ENCODE measurements at regions not wholly inside any gene's neighbourhood (a gene's known extent, or its start where the extent isn't known, plus 50 kb on each side); places are given as distances from the start of the nearest gene placed in this dataset.

- no peak for DNase-seq (ENCODE audit: low spot score)
- H3K79me2 ChIP-seq (replicated peaks; ENCODE audit: insufficient read depth), result no peaks in the 10 kb centered on the region
Measured at GRCh38 chr2:29995241-29995640, 73.9 kb upstream of the ALK start.

More at GRCh38 chr2:29995241-29995640, 73.9 kb upstream of the ALK start:
- no peaks in the 10 kb centered on the region for H4K20me1 ChIP-seq (replicated peaks; ENCODE audit: insufficient read depth)
- no peaks in the 10 kb centered on the region for H3K9me2 ChIP-seq (ENCODE audit: insufficient read depth)
- no peaks in the 10 kb centered on the region for H3K27me3 ChIP-seq (ENCODE audit: insufficient read depth)
- TF ChIP-seq POLR2AphosphoS5 (IDR thresholded peaks at IDR 0.05; ENCODE audit: low read depth) (no peak), ZNF114 (CRISPR knock-in tag; IDR thresholded peaks at IDR 0.05) (no peak), JUNB (IDR thresholded peaks at IDR 0.05; ENCODE audit: unreplicated experiment) (no peak), ZNF331 (CRISPR knock-in tag; IDR thresholded peaks at IDR 0.05; ENCODE audit: low read depth) (no peak), CTCF (conservative IDR thresholded peaks at IDR 0.05; ENCODE audit: low read depth in 2 of 2) (no peak), NANOG (IDR thresholded peaks at IDR 0.05; ENCODE audit: borderline replicate concordance) (no peak), EZH2 (IDR thresholded peaks at IDR 0.05; ENCODE audit: low read depth, unreplicated experiment) (no peak), EZH2phosphoT487 (IDR thresholded peaks at IDR 0.05; ENCODE audit: unreplicated experiment) (no peak), STAT1 (IDR thresholded peaks at IDR 0.05; ENCODE audit: unreplicated experiment) (no peak), CREB1 (CRISPR knock-in tag; IDR thresholded peaks at IDR 0.05; ENCODE audit: low read depth) (no peak), REST (IDR thresholded peaks at IDR 0.05; ENCODE audit: unreplicated experiment) (no peak)
- TF ChIP-seq, protein P1, sequence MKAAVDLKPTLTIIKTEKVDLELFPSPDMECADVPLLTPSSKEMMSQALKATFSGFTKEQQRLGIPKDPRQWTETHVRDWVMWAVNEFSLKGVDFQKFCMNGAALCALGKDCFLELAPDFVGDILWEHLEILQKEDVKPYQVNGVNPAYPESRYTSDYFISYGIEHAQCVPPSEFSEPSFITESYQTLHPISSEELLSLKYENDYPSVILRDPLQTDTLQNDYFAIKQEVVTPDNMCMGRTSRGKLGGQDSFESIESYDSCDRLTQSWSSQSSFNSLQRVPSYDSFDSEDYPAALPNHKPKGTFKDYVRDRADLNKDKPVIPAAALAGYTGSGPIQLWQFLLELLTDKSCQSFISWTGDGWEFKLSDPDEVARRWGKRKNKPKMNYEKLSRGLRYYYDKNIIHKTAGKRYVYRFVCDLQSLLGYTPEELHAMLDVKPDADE (IDR thresholded peaks at IDR 0.05), result no peak
- TF ChIP-seq, protein P2, sequence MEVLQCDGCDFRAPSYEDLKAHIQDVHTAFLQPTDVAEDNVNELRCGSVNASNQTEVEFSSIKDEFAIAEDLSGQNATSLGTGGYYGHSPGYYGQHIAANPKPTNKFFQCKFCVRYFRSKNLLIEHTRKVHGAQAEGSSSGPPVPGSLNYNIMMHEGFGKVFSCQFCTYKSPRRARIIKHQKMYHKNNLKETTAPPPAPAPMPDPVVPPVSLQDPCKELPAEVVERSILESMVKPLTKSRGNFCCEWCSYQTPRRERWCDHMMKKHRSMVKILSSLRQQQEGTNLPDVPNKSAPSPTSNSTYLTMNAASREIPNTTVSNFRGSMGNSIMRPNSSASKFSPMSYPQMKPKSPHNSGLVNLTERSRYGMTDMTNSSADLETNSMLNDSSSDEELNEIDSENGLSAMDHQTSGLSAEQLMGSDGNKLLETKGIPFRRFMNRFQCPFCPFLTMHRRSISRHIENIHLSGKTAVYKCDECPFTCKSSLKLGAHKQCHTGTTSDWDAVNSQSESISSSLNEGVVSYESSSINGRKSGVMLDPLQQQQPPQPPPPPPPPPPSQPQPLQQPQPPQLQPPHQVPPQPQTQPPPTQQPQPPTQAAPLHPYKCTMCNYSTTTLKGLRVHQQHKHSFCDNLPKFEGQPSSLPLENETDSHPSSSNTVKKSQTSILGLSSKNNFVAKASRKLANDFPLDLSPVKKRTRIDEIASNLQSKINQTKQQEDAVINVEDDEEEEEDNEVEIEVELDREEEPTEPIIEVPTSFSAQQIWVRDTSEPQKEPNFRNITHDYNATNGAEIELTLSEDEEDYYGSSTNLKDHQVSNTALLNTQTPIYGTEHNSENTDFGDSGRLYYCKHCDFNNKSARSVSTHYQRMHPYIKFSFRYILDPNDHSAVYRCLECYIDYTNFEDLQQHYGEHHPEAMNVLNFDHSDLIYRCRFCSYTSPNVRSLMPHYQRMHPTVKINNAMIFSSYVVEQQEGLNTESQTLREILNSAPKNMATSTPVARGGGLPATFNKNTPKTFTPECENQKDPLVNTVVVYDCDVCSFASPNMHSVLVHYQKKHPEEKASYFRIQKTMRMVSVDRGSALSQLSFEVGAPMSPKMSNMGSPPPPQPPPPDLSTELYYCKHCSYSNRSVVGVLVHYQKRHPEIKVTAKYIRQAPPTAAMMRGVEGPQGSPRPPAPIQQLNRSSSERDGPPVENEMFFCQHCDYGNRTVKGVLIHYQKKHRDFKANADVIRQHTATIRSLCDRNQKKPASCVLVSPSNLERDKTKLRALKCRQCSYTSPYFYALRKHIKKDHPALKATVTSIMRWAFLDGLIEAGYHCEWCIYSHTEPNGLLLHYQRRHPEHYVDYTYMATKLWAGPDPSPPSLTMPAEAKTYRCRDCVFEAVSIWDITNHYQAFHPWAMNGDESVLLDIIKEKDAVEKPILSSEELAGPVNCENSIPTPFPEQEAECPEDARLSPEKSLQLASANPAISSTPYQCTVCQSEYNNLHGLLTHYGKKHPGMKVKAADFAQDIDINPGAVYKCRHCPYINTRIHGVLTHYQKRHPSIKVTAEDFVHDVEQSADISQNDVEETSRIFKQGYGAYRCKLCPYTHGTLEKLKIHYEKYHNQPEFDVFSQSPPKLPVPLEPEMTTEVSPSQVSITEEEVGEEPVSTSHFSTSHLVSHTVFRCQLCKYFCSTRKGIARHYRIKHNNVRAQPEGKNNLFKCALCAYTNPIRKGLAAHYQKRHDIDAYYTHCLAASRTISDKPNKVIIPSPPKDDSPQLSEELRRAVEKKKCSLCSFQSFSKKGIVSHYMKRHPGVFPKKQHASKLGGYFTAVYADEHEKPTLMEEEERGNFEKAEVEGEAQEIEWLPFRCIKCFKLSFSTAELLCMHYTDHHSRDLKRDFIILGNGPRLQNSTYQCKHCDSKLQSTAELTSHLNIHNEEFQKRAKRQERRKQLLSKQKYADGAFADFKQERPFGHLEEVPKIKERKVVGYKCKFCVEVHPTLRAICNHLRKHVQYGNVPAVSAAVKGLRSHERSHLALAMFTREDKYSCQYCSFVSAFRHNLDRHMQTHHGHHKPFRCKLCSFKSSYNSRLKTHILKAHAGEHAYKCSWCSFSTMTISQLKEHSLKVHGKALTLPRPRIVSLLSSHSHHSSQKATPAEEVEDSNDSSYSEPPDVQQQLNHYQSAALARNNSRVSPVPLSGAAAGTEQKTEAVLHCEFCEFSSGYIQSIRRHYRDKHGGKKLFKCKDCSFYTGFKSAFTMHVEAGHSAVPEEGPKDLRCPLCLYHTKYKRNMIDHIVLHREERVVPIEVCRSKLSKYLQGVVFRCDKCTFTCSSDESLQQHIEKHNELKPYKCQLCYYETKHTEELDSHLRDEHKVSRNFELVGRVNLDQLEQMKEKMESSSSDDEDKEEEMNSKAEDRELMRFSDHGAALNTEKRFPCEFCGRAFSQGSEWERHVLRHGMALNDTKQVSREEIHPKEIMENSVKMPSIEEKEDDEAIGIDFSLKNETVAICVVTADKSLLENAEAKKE (CRISPR knock-in tag; IDR thresholded peaks at IDR 0.05), result no peak
- no peak overlapping the region for H3K4me3 Mint-ChIP-seq
- no peaks in the 10 kb centered on the region for H3K36me3 ChIP-seq (ENCODE audit: insufficient read depth)
- no peak overlapping the region for H3K27ac ChIP-seq (ENCODE audit: low read depth)
- no peaks in the 10 kb centered on the region for H3F3A ChIP-seq (replicated peaks; ENCODE audit: low read depth)
- H3K9me3 Mint-ChIP-seq, result peaks cover 8% of the 10 kb centered on the region; the same call in 2 of the 3 replicates
- H3K36me3 Mint-ChIP-seq (ENCODE audit: low read depth), result no peaks in the 10 kb centered on the region
- H3K4me1 Mint-ChIP-seq, result peaks cover 12% of the 10 kb centered on the region; the same call in 2 of the 3 replicates
- no peak overlapping the region for H3K27ac Mint-ChIP-seq
- no peak overlapping the region for H3K4me3 ChIP-seq
- no peak overlapping the region for H3K4me2 ChIP-seq
- H3K27me3 Mint-ChIP-seq (ENCODE audit: insufficient read depth, low read depth, poor library complexity), result no peaks in the 10 kb centered on the region
- 0 out of 2 replicates have a peak, but pooled peaks cover 5% of the 10 kb centered on the region for H3K4me1 ChIP-seq (ENCODE audit: insufficient read depth)
- no peak for ATAC-seq
- H2AFZ ChIP-seq, result no peak overlapping the region

Measured in GM23338 (cell line).